ENCODE measurements at regions not wholly inside any gene's neighbourhood (a gene's known extent, or its start where the extent isn't known, plus 50 kb on each side); places are given as distances from the start of the nearest gene placed in this dataset.

- TF ChIP-seq CTCF (IDR thresholded peaks at IDR 0.05; ENCODE audit: low read depth, low read length, poor library complexity, severe bottlenecking) (no peak), EZH2phosphoT487 (IDR thresholded peaks at IDR 0.05; ENCODE audit: borderline replicate concordance, low read length) (no peak)
These were observed 304.3 kb upstream of the PARD3B start for GRCh38 chr2:204240961-204241360.

Measured in DOHH2 (cell line).